WTC11 (cell line): ENCODE measurements at regions not wholly inside any gene's neighbourhood (a gene's known extent, or its start where the extent isn't known, plus 50 kb on each side); places are given as distances from the start of the nearest gene placed in this dataset.

Experiments used
- CTCF ChIP-seq: fragments of 200-600 bp; IDR thresholded peaks from 2 replicates; pipeline ENCODE4 v1.8.0; 2022; ENCODE audit warnings: antibody characterized with exemption
- E2F5 ChIP-seq: sonication (generic); formaldehyde crosslinking; IDR thresholded peaks from 2 replicates; pipeline ENCODE4 v1.8.1; 2022; ENCODE audit warnings: mild to moderate bottlenecking, moderate library complexity, missing genetic modification reagents
- ELF4 ChIP-seq: sonication (generic); formaldehyde crosslinking; IDR thresholded peaks from 2 replicates; pipeline ENCODE4 v1.8.1; 2022; ENCODE audit warnings: low read depth, mild to moderate bottlenecking, moderate library complexity, missing genetic modification reagents
- SOX15 ChIP-seq: fragments of 250-450 bp; sonication (Bioruptor Pico); IDR thresholded peaks from 2 replicates; pipeline ENCODE4 v1.9.0; 2021; ENCODE audit warnings: mild to moderate bottlenecking

GRCh38 chr9:129497813-129498450, 123.0 kb downstream of the C9orf50 start:
- TF ChIP-seq E2F5 = no peak
- TF ChIP-seq SOX15 (CRISPR knock-in tag) = no peak
- TF ChIP-seq ELF4 (CRISPR knock-in tag) = no peak
- no peak for TF ChIP-seq CTCF
